ENCODE measurements at regions not wholly inside any gene's neighbourhood (a gene's known extent, or its start where the extent isn't known, plus 50 kb on each side); places are given as distances from the start of the nearest gene placed in this dataset.

DNA sequence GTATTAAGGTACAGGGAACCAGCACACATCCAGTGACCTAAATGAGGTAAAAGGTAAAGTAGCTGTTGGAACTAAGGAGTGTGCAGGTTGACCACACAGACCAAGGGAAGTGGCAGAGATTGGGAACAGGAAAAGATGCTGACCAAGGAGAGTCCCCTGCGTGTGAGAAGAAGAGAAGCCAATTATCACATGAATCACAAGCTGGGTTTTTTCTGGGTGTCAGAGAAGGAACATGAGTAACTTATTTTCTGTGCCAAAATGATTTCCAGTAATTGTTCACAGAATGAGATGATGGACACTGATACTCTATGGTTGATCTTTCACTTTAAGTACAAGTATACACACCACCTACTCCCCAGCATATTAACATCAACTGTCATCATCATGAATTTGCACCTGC, 130.7 kb upstream of the ACO1 start:
- TF ChIP-seq, protein P1, sequence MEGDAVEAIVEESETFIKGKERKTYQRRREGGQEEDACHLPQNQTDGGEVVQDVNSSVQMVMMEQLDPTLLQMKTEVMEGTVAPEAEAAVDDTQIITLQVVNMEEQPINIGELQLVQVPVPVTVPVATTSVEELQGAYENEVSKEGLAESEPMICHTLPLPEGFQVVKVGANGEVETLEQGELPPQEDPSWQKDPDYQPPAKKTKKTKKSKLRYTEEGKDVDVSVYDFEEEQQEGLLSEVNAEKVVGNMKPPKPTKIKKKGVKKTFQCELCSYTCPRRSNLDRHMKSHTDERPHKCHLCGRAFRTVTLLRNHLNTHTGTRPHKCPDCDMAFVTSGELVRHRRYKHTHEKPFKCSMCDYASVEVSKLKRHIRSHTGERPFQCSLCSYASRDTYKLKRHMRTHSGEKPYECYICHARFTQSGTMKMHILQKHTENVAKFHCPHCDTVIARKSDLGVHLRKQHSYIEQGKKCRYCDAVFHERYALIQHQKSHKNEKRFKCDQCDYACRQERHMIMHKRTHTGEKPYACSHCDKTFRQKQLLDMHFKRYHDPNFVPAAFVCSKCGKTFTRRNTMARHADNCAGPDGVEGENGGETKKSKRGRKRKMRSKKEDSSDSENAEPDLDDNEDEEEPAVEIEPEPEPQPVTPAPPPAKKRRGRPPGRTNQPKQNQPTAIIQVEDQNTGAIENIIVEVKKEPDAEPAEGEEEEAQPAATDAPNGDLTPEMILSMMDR (IDR thresholded peaks at IDR 0.05), result no peak
- TF ChIP-seq POLR2A (IDR thresholded peaks at IDR 0.05), result no peak
